HEK293 (cell line): ENCODE measurements at regions not wholly inside any gene's neighbourhood (a gene's known extent, or its start where the extent isn't known, plus 50 kb on each side); places are given as distances from the start of the nearest gene placed in this dataset.

Experiments
- CTCF ChIA-PET: fragments of 350-600 bp; formaldehyde crosslinking; extraction: SDS; loops from one replicate; lab custom pipeline; 2021; ENCODE audit warnings: antibody characterized with exemption; lab: Yijun Ruan, JAX
- POLR2A ChIA-PET: fragments of 300-600 bp; formaldehyde crosslinking; extraction: SDS; loops from one replicate; lab custom pipeline; 2020; ENCODE audit warnings: antibody characterized with exemption, inconsistent platforms; lab: Yijun Ruan, JAX
- H3K27ac ChIP-seq: fragments of 200-500 bp; sonication (Bioruptor generic); 2 replicates; pipeline ENCODE4 v1.5.1; 2014; ENCODE audit warnings: low read depth, low read length, control low read depth, inconsistent platforms; ENCODE audit errors: extremely low read depth
- H3K36me3 ChIP-seq, 2 experiments: fragments of 200-500 bp in 1 of 2; sonication (Bioruptor generic) in 1 of 2; 1 replicate in 1 of 2; 2 replicates in 1 of 2; pipeline ENCODE4 v1.5.1; 2014 to 2017; ENCODE audit warnings: inconsistent platforms in 2 of 2, low read length in 2 of 2; ENCODE audit not compliant: control insufficient read depth in 2 of 2, insufficient read depth in 1 of 2
- H3K4me1 ChIP-seq: fragments of 200-500 bp; sonication (Bioruptor generic); 2 replicates; pipeline ENCODE4 v1.5.1; 2014; ENCODE audit warnings: mild to moderate bottlenecking, low read length, inconsistent platforms; ENCODE audit not compliant: control insufficient read depth, insufficient read depth
- H3K4me3 ChIP-seq: 2 replicates; pipeline ENCODE4 v1.5.1; 2011; ENCODE audit warnings: low read depth, mild to moderate bottlenecking, control low read depth, low read length, moderate library complexity
- H3K9me3 ChIP-seq: fragments of 200-500 bp; sonication (Bioruptor generic); 2 replicates; pipeline ENCODE4 v1.5.1; 2014; ENCODE audit warnings: low read depth, low read length, inconsistent platforms; ENCODE audit not compliant: control insufficient read depth, insufficient read depth
- BCL11A ChIP-seq: fragments of 450-650 bp; formaldehyde crosslinking; IDR thresholded peaks from 2 replicates; pipeline ENCODE4 v1.5.1; 2016; ENCODE audit warnings: low read depth, missing biosample characterization, missing genetic modification characterization
- GLIS1 ChIP-seq: fragments of 450-650 bp; formaldehyde crosslinking; IDR thresholded peaks from 2 replicates; pipeline ENCODE4 v1.5.1; 2016; ENCODE audit warnings: missing biosample characterization, missing genetic modification characterization
- ZNF114 ChIP-seq: fragments of 450-650 bp; formaldehyde crosslinking; IDR thresholded peaks from 2 replicates; pipeline ENCODE4 v1.5.0; 2017; ENCODE audit warnings: missing biosample characterization, missing genetic modification characterization
- ZNF202 ChIP-seq: fragments of 450-650 bp; formaldehyde crosslinking; IDR thresholded peaks from 2 replicates; pipeline ENCODE4 v1.5.1; 2016; ENCODE audit warnings: missing biosample characterization, missing genetic modification characterization, borderline replicate concordance
- ZNF311 ChIP-seq: fragments of 450-650 bp; formaldehyde crosslinking; IDR thresholded peaks from 2 replicates; pipeline ENCODE4 v1.5.1; 2017; ENCODE audit warnings: missing biosample characterization, missing genetic modification characterization, borderline replicate concordance
- ZNF354C ChIP-seq: fragments of 450-650 bp; formaldehyde crosslinking; IDR thresholded peaks from 2 replicates; pipeline ENCODE4 v1.5.1; 2016; ENCODE audit warnings: missing biosample characterization, missing genetic modification characterization, low read depth, borderline replicate concordance
- ZNF394 ChIP-seq: fragments of 450-650 bp; formaldehyde crosslinking; IDR thresholded peaks from 2 replicates; pipeline ENCODE4 v1.5.1; 2016; ENCODE audit warnings: missing biosample characterization, missing genetic modification characterization, mild to moderate bottlenecking, moderate library complexity, borderline replicate concordance
- ZNF501 ChIP-seq: fragments of 450-650 bp; formaldehyde crosslinking; IDR thresholded peaks from 2 replicates; pipeline ENCODE4 v1.5.1; 2016; ENCODE audit warnings: missing biosample characterization, missing genetic modification characterization
- ZNF544 ChIP-seq: fragments of 450-650 bp; formaldehyde crosslinking; IDR thresholded peaks from 2 replicates; pipeline ENCODE4 v1.5.0; 2017; ENCODE audit warnings: missing biosample characterization, missing genetic modification characterization
- ZNF561 ChIP-seq: fragments of 450-650 bp; IDR thresholded peaks from 2 replicates; pipeline ENCODE4 v1.5.1; 2018; ENCODE audit warnings: missing biosample characterization, missing genetic modification characterization, borderline replicate concordance
- ZNF654 ChIP-seq: fragments of 450-650 bp; formaldehyde crosslinking; IDR thresholded peaks from 2 replicates; pipeline ENCODE4 v1.5.1; 2016; ENCODE audit warnings: low read depth, missing biosample characterization, missing genetic modification characterization
- TF ChIP-seq, protein P1 (sequence below): fragments of 450-650 bp; formaldehyde crosslinking; conservative IDR thresholded peaks from 2 replicates; pipeline ENCODE4 v1.5.1; 2016; ENCODE audit warnings: low read depth, missing biosample characterization, missing genetic modification characterization
- TF ChIP-seq, protein P2 (sequence below): fragments of 450-650 bp; formaldehyde crosslinking; IDR thresholded peaks from 2 replicates; pipeline ENCODE4 v1.5.1; 2016; ENCODE audit warnings: missing biosample characterization, missing genetic modification characterization
- TF ChIP-seq, protein P3 (sequence below): fragments of 450-650 bp; formaldehyde crosslinking; IDR thresholded peaks from 2 replicates; pipeline ENCODE4 v1.5.1; 2016; ENCODE audit warnings: missing biosample characterization, missing genetic modification characterization
- TF ChIP-seq, protein P4 (sequence below): fragments of 450-650 bp; IDR thresholded peaks from 2 replicates; pipeline ENCODE4 v1.5.1; 2018; ENCODE audit warnings: missing biosample characterization, mild to moderate bottlenecking, missing genetic modification characterization
- TF ChIP-seq, protein P5 (sequence below): fragments of 450-650 bp; formaldehyde crosslinking; IDR thresholded peaks from 2 replicates; pipeline ENCODE4 v1.5.1; 2016; ENCODE audit warnings: missing biosample characterization, missing genetic modification characterization
- TF ChIP-seq, protein P6 (sequence below): fragments of 450-650 bp; formaldehyde crosslinking; IDR thresholded peaks from 2 replicates; pipeline ENCODE4 v1.5.1; 2016; ENCODE audit warnings: missing biosample characterization, missing genetic modification characterization

GRCh38 chr9:104240890-104241289 is 146.8 kb downstream of the SMC2 start (continued):
- TF ChIP-seq, protein P1, sequence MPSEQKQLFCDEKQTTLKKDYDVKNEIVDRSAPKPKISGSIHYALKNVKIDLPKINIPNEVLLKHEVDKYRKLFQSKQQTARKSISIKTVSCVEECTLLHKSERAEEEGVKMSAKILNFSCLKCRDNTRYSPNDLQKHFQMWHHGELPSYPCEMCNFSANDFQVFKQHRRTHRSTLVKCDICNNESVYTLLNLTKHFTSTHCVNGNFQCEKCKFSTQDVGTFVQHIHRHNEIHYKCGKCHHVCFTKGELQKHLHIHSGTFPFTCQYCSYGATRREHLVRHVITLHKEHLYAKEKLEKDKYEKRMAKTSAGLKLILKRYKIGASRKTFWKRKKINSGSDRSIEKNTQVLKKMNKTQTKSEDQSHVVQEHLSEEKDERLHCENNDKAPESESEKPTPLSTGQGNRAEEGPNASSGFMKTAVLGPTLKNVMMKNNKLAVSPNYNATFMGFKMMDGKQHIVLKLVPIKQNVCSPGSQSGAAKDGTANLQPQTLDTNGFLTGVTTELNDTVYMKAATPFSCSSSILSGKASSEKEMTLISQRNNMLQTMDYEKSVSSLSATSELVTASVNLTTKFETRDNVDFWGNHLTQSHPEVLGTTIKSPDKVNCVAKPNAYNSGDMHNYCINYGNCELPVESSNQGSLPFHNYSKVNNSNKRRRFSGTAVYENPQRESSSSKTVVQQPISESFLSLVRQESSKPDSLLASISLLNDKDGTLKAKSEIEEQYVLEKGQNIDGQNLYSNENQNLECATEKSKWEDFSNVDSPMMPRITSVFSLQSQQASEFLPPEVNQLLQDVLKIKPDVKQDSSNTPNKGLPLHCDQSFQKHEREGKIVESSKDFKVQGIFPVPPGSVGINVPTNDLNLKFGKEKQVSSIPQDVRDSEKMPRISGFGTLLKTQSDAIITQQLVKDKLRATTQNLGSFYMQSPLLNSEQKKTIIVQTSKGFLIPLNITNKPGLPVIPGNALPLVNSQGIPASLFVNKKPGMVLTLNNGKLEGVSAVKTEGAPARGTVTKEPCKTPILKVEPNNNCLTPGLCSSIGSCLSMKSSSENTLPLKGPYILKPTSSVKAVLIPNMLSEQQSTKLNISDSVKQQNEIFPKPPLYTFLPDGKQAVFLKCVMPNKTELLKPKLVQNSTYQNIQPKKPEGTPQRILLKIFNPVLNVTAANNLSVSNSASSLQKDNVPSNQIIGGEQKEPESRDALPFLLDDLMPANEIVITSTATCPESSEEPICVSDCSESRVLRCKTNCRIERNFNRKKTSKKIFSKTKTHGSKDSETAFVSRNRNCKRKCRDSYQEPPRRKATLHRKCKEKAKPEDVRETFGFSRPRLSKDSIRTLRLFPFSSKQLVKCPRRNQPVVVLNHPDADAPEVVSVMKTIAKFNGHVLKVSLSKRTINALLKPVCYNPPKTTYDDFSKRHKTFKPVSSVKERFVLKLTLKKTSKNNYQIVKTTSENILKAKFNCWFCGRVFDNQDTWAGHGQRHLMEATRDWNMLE (tag by site-specific recombination), result no peak
- no peak for TF ChIP-seq ZNF202 (tag by site-specific recombination)
- TF ChIP-seq, all 188 proteins: peak for 0

DNA sequence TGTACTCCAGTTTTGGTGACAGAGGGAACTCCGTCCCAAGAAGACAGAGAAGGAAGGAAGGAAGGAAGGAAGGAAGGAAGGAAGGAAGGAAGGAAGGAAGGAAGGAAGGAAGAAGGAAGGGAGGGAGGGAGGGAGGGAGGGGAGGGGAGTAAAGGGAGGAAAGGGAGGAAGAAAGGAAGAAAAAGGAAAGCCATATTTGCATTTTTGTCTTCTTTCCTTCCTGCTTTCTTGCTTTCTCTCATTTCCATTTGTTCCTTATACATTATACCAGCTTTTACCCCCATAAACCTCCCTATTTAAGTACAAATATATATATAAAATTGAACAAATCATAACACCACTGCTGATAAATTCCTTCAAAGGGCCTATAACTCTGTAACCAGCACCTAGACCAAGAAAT is 151.8 kb downstream of the SMC2 start:
- TF ChIP-seq, protein P2, sequence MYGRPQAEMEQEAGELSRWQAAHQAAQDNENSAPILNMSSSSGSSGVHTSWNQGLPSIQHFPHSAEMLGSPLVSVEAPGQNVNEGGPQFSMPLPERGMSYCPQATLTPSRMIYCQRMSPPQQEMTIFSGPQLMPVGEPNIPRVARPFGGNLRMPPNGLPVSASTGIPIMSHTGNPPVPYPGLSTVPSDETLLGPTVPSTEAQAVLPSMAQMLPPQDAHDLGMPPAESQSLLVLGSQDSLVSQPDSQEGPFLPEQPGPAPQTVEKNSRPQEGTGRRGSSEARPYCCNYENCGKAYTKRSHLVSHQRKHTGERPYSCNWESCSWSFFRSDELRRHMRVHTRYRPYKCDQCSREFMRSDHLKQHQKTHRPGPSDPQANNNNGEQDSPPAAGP (tag by site-specific recombination), result no peak
- TF ChIP-seq ZNF561 (tag by site-specific recombination), result no peak
- TF ChIP-seq, protein P3, sequence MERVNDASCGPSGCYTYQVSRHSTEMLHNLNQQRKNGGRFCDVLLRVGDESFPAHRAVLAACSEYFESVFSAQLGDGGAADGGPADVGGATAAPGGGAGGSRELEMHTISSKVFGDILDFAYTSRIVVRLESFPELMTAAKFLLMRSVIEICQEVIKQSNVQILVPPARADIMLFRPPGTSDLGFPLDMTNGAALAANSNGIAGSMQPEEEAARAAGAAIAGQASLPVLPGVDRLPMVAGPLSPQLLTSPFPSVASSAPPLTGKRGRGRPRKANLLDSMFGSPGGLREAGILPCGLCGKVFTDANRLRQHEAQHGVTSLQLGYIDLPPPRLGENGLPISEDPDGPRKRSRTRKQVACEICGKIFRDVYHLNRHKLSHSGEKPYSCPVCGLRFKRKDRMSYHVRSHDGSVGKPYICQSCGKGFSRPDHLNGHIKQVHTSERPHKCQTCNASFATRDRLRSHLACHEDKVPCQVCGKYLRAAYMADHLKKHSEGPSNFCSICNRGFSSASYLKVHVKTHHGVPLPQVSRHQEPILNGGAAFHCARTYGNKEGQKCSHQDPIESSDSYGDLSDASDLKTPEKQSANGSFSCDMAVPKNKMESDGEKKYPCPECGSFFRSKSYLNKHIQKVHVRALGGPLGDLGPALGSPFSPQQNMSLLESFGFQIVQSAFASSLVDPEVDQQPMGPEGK (tag by site-specific recombination), result no peak
- TF ChIP-seq, protein P4, sequence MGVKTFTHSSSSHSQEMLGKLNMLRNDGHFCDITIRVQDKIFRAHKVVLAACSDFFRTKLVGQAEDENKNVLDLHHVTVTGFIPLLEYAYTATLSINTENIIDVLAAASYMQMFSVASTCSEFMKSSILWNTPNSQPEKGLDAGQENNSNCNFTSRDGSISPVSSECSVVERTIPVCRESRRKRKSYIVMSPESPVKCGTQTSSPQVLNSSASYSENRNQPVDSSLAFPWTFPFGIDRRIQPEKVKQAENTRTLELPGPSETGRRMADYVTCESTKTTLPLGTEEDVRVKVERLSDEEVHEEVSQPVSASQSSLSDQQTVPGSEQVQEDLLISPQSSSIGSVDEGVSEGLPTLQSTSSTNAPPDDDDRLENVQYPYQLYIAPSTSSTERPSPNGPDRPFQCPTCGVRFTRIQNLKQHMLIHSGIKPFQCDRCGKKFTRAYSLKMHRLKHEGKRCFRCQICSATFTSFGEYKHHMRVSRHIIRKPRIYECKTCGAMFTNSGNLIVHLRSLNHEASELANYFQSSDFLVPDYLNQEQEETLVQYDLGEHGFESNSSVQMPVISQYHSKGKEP (tag by site-specific recombination), result no peak
- TF ChIP-seq BCL11A (tag by site-specific recombination), result no peak
- TF ChIP-seq ZNF501 (tag by site-specific recombination), result no peak
- no peak for TF ChIP-seq ZNF654 (tag by site-specific recombination)
- TF ChIP-seq ZNF311 (tag by site-specific recombination), result no peak
- no peak for TF ChIP-seq ZNF114
- TF ChIP-seq ZNF354C (tag by site-specific recombination), result no peak
- TF ChIP-seq GLIS1 (tag by site-specific recombination), result no peak
- no peak for TF ChIP-seq ZNF544
- TF ChIP-seq, protein P5, sequence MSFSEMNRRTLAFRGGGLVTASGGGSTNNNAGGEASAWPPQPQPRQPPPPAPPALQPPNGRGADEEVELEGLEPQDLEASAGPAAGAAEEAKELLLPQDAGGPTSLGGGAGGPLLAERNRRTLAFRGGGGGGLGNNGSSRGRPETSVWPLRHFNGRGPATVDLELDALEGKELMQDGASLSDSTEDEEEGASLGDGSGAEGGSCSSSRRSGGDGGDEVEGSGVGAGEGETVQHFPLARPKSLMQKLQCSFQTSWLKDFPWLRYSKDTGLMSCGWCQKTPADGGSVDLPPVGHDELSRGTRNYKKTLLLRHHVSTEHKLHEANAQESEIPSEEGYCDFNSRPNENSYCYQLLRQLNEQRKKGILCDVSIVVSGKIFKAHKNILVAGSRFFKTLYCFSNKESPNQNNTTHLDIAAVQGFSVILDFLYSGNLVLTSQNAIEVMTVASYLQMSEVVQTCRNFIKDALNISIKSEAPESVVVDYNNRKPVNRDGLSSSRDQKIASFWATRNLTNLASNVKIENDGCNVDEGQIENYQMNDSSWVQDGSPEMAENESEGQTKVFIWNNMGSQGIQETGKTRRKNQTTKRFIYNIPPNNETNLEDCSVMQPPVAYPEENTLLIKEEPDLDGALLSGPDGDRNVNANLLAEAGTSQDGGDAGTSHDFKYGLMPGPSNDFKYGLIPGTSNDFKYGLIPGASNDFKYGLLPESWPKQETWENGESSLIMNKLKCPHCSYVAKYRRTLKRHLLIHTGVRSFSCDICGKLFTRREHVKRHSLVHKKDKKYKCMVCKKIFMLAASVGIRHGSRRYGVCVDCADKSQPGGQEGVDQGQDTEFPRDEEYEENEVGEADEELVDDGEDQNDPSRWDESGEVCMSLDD (tag by site-specific recombination), result no peak
- no peak for TF ChIP-seq ZNF394 (tag by site-specific recombination)
- TF ChIP-seq, protein P6, sequence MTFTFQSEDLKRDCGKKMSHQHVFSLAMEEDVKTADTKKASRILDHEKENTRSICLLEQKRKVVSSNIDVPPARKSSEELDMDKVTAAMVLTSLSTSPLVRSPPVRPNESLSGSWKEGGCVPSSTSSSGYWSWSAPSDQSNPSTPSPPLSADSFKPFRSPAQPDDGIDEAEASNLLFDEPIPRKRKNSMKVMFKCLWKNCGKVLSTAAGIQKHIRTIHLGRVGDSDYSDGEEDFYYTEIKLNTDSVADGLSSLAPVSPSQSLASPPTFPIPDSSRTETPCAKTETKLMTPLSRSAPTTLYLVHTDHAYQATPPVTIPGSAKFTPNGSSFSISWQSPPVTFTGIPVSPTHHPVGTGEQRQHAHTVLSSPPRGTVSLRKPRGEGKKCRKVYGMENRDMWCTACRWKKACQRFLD (tag by site-specific recombination), result no peak
- no peaks in the 10 kb centered on the region for H3K9me3 ChIP-seq
- ChIA-PET CTCF (no interaction called here), POLR2A (no interaction called here)
- H3K4me1 ChIP-seq, result no peaks in the 10 kb centered on the region
- H3K4me3 ChIP-seq, result no peak overlapping the region
- H3K27ac ChIP-seq, result no peak overlapping the region
- H3K36me3 ChIP-seq, result no peaks in the 10 kb centered on the region
